WTC11 (cell line): ENCODE measurements at regions not wholly inside any gene's neighbourhood (a gene's known extent, or its start where the extent isn't known, plus 50 kb on each side); places are given as distances from the start of the nearest gene placed in this dataset.

Experiments used
- ATAC-seq: fragments of 200-7000 bp; cut with Tn5 transposase; 2 replicates; pipeline ENCODE4 v1.10.0; 2021; ENCODE audit warnings: mild to moderate bottlenecking, moderate library complexity
- CTCF ChIA-PET: fragments of 300-600 bp; sonication (Branson Sonifier 250); formaldehyde crosslinking; loops from one replicate; lab custom pipeline; 2021; ENCODE audit warnings: antibody characterized with exemption; lab: Charles Lee
- POLR2A ChIA-PET: fragments of 350-600 bp; sonication (Branson Sonifier 250); formaldehyde crosslinking; loops from one replicate; lab custom pipeline; 2021; ENCODE audit warnings: antibody characterized with exemption; lab: Charles Lee
- DNase-seq: peaks from one replicate; pipeline ENCODE4 v3.0.0; 2021; ENCODE audit warnings: low spot score
- H3K27ac Mint-ChIP-seq: 2 replicates; pipeline ENCODE4 v1.8.0; 2021; ENCODE audit warnings: mixed read lengths
- H3K27me3 Mint-ChIP-seq: 2 replicates; pipeline ENCODE4 v1.8.0; 2021; ENCODE audit warnings: low read depth, mild to moderate bottlenecking, moderate library complexity, mixed read lengths
- H3K36me3 Mint-ChIP-seq: 2 replicates; pipeline ENCODE4 v1.8.0; 2021; ENCODE audit warnings: mixed read lengths
- H3K4me1 Mint-ChIP-seq: 2 replicates; pipeline ENCODE4 v1.8.0; 2022; ENCODE audit warnings: mixed read lengths
- H3K4me3 Mint-ChIP-seq: 2 replicates; pipeline ENCODE4 v1.8.0; 2021; ENCODE audit warnings: mild to moderate bottlenecking, moderate library complexity, mixed read lengths
- H3K9me3 Mint-ChIP-seq: 2 replicates; pipeline ENCODE4 v1.8.0; 2021; ENCODE audit warnings: mixed read lengths
- ATF2 ChIP-seq: sonication (generic); formaldehyde crosslinking; IDR thresholded peaks from 2 replicates; pipeline ENCODE4 v1.8.1; 2022; ENCODE audit warnings: low read depth, missing genetic modification reagents, borderline replicate concordance
- CBFB ChIP-seq: sonication (generic); formaldehyde crosslinking; IDR thresholded peaks from 2 replicates; pipeline ENCODE4 v1.8.1; 2022; ENCODE audit warnings: mild to moderate bottlenecking, low read depth, missing genetic modification reagents
- EMX1 ChIP-seq: fragments of 250-450 bp; sonication (Bioruptor Pico); IDR thresholded peaks from 2 replicates; pipeline ENCODE4 v1.8.0; 2021; ENCODE audit warnings: mild to moderate bottlenecking
- ETV6 ChIP-seq: sonication (generic); formaldehyde crosslinking; IDR thresholded peaks from 2 replicates; pipeline ENCODE4 v1.8.1; 2022; ENCODE audit warnings: mild to moderate bottlenecking, missing genetic modification reagents
- GABPB1 ChIP-seq: sonication (generic); formaldehyde crosslinking; IDR thresholded peaks from 2 replicates; pipeline ENCODE4 v1.8.1; 2023; ENCODE audit warnings: mild to moderate bottlenecking, missing genetic modification reagents
- GRHL2 ChIP-seq: fragments of 250-450 bp; sonication (Bioruptor Pico); IDR thresholded peaks from 2 replicates; pipeline ENCODE4 v1.8.0; 2022; ENCODE audit warnings: mild to moderate bottlenecking, moderate library complexity; ENCODE audit not compliant: insufficient replicate concordance, severe bottlenecking
- HMGXB4 ChIP-seq: sonication (generic); formaldehyde crosslinking; IDR thresholded peaks from 2 replicates; pipeline ENCODE4 v1.8.1; 2023; ENCODE audit warnings: mild to moderate bottlenecking, moderate library complexity, missing genetic modification reagents
- KAT7 ChIP-seq: sonication (generic); formaldehyde crosslinking; IDR thresholded peaks from 2 replicates; pipeline ENCODE4 v1.8.1; 2023; ENCODE audit warnings: missing genetic modification reagents, mild to moderate bottlenecking, borderline replicate concordance
- MXD4 ChIP-seq: fragments of 250-450 bp; sonication (Bioruptor Pico); IDR thresholded peaks from 2 replicates; pipeline ENCODE4 v1.8.0; 2021; ENCODE audit warnings: mild to moderate bottlenecking, moderate library complexity, borderline replicate concordance
- PREB ChIP-seq: sonication (generic); formaldehyde crosslinking; IDR thresholded peaks from 2 replicates; pipeline ENCODE4 v1.8.1; 2022; ENCODE audit warnings: mild to moderate bottlenecking, missing genetic modification reagents, moderate library complexity, borderline replicate concordance
- TCF7 ChIP-seq: sonication (generic); formaldehyde crosslinking; IDR thresholded peaks from 2 replicates; pipeline ENCODE4 v1.8.0; 2022; ENCODE audit warnings: mild to moderate bottlenecking, low read depth, missing genetic modification reagents, moderate library complexity
- ZNF281 ChIP-seq: sonication (generic); formaldehyde crosslinking; IDR thresholded peaks from 2 replicates; pipeline ENCODE4 v1.8.0; 2023; ENCODE audit warnings: mild to moderate bottlenecking, missing genetic modification reagents
- ZNF425 ChIP-seq: fragments of 250-450 bp; sonication (Bioruptor Pico); conservative IDR thresholded peaks from 2 replicates; pipeline ENCODE4 v1.9.0; 2021; ENCODE audit warnings: mild to moderate bottlenecking
- ZNF671 ChIP-seq: fragments of 250-450 bp; sonication (Bioruptor Pico); IDR thresholded peaks from 2 replicates; pipeline ENCODE4 v1.8.0; 2021; ENCODE audit warnings: mild to moderate bottlenecking
- TF ChIP-seq, protein P1 (sequence below): sonication (generic); formaldehyde crosslinking; conservative IDR thresholded peaks from 2 replicates; pipeline ENCODE4 v1.8.1; 2023; ENCODE audit warnings: mild to moderate bottlenecking, low read depth, missing genetic modification reagents, moderate library complexity
- TF ChIP-seq, protein P2 (sequence below): sonication (generic); formaldehyde crosslinking; IDR thresholded peaks from 2 replicates; pipeline ENCODE4 v1.8.0; 2022; ENCODE audit warnings: mild to moderate bottlenecking, missing genetic modification reagents
- TF ChIP-seq, protein P3 (sequence below): fragments of 250-450 bp; sonication (Bioruptor Pico); IDR thresholded peaks from 2 replicates; pipeline ENCODE4 v1.9.0; 2021; ENCODE audit warnings: mild to moderate bottlenecking, borderline replicate concordance

- TF ChIP-seq HMGXB4 (CRISPR knock-in tag) = no peak
- TF ChIP-seq CBFB (CRISPR knock-in tag) = no peak
These were observed 366.5 kb downstream of the DSC3 start (continued) for GRCh38 chr18:30676053-30676480.

DNA sequence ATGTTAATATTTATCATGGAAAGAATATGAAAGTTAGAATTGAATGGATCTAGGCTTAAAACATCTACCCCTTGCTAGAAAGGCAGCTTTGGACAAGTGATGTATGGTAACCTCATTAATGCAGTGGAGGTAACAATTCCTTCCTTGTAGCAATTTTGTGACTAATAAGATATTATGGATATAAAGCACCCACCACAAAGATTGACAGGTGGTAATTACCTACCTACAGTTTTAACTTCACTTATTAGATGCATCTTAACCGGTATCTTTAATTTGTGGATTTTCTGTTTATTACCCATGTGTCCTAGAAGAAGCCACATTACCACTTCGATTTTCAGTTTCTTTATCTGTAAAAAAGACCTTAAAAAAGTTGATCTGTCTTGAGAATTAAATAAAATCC is 367.0 kb downstream of the DSC3 start:
- ChIA-PET CTCF (no interaction called here), POLR2A (no interaction called here)
- DNase-seq = no peak
- Mint-ChIP-seq H3K27me3 (no peaks in the 10 kb centered on the region), H3K4me1 (no peaks in the 10 kb centered on the region), H3K9me3 (peaks cover 16% of the 10 kb centered on the region), H3K27ac (no peak overlapping the region), H3K36me3 (peaks cover 12% of the 10 kb centered on the region), H3K4me3 (no peak overlapping the region)
- no peak for ATAC-seq
- no peak for TF ChIP-seq ZNF281
- no peak for TF ChIP-seq KAT7
- no peak for TF ChIP-seq ATF2 (CRISPR knock-in tag)
- no peak for TF ChIP-seq MXD4 (CRISPR knock-in tag)
- no peak for TF ChIP-seq PREB (CRISPR knock-in tag)
- no peak for TF ChIP-seq TCF7 (CRISPR knock-in tag)
- TF ChIP-seq ZNF425 = no peak
- no peak for TF ChIP-seq ETV6 (CRISPR knock-in tag)
- TF ChIP-seq, protein P1, sequence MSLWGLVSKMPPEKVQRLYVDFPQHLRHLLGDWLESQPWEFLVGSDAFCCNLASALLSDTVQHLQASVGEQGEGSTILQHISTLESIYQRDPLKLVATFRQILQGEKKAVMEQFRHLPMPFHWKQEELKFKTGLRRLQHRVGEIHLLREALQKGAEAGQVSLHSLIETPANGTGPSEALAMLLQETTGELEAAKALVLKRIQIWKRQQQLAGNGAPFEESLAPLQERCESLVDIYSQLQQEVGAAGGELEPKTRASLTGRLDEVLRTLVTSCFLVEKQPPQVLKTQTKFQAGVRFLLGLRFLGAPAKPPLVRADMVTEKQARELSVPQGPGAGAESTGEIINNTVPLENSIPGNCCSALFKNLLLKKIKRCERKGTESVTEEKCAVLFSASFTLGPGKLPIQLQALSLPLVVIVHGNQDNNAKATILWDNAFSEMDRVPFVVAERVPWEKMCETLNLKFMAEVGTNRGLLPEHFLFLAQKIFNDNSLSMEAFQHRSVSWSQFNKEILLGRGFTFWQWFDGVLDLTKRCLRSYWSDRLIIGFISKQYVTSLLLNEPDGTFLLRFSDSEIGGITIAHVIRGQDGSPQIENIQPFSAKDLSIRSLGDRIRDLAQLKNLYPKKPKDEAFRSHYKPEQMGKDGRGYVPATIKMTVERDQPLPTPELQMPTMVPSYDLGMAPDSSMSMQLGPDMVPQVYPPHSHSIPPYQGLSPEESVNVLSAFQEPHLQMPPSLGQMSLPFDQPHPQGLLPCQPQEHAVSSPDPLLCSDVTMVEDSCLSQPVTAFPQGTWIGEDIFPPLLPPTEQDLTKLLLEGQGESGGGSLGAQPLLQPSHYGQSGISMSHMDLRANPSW (CRISPR knock-in tag) = no peak
- TF ChIP-seq GRHL2 (CRISPR knock-in tag) = no peak
- TF ChIP-seq GABPB1 = no peak
- TF ChIP-seq EMX1 (CRISPR knock-in tag) = no peak
- TF ChIP-seq ZNF671 (CRISPR knock-in tag) = no peak
- TF ChIP-seq, protein P2, sequence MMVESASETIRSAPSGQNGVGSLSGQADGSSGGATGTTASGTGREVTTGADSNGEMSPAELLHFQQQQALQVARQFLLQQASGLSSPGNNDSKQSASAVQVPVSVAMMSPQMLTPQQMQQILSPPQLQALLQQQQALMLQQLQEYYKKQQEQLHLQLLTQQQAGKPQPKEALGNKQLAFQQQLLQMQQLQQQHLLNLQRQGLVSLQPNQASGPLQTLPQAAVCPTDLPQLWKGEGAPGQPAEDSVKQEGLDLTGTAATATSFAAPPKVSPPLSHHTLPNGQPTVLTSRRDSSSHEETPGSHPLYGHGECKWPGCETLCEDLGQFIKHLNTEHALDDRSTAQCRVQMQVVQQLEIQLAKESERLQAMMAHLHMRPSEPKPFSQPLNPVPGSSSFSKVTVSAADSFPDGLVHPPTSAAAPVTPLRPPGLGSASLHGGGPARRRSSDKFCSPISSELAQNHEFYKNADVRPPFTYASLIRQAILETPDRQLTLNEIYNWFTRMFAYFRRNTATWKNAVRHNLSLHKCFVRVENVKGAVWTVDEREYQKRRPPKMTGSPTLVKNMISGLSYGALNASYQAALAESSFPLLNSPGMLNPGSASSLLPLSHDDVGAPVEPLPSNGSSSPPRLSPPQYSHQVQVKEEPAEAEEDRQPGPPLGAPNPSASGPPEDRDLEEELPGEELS (CRISPR knock-in tag) = no peak
- no peak for TF ChIP-seq CBFB (CRISPR knock-in tag)
- TF ChIP-seq, protein P3, sequence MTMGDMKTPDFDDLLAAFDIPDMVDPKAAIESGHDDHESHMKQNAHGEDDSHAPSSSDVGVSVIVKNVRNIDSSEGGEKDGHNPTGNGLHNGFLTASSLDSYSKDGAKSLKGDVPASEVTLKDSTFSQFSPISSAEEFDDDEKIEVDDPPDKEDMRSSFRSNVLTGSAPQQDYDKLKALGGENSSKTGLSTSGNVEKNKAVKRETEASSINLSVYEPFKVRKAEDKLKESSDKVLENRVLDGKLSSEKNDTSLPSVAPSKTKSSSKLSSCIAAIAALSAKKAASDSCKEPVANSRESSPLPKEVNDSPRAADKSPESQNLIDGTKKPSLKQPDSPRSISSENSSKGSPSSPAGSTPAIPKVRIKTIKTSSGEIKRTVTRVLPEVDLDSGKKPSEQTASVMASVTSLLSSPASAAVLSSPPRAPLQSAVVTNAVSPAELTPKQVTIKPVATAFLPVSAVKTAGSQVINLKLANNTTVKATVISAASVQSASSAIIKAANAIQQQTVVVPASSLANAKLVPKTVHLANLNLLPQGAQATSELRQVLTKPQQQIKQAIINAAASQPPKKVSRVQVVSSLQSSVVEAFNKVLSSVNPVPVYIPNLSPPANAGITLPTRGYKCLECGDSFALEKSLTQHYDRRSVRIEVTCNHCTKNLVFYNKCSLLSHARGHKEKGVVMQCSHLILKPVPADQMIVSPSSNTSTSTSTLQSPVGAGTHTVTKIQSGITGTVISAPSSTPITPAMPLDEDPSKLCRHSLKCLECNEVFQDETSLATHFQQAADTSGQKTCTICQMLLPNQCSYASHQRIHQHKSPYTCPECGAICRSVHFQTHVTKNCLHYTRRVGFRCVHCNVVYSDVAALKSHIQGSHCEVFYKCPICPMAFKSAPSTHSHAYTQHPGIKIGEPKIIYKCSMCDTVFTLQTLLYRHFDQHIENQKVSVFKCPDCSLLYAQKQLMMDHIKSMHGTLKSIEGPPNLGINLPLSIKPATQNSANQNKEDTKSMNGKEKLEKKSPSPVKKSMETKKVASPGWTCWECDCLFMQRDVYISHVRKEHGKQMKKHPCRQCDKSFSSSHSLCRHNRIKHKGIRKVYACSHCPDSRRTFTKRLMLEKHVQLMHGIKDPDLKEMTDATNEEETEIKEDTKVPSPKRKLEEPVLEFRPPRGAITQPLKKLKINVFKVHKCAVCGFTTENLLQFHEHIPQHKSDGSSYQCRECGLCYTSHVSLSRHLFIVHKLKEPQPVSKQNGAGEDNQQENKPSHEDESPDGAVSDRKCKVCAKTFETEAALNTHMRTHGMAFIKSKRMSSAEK (CRISPR knock-in tag) = no peak
